Transverse colon (tissue), 4 donors: ENCODE measurements at regions not wholly inside any gene's neighbourhood (a gene's known extent, or its start where the extent isn't known, plus 50 kb on each side); places are given as distances from the start of the nearest gene placed in this dataset.

Experiments
- DNase-seq: peaks from one replicate; pipeline ENCODE4 v3.0.0-alpha.2; 2019
- H3K27ac ChIP-seq, 4 donors: fragments of 200-600 bp; sonication (generic); 2 replicates each; pipeline ENCODE4 v1.5.1; 2016 to 2018; ENCODE audit warnings: inconsistent platforms in 4 of 4
- H3K27me3 ChIP-seq: fragments of 200-600 bp; sonication (generic); 2 replicates; pipeline ENCODE4 v1.5.1; 2017; ENCODE audit warnings: inconsistent platforms
- H3K36me3 ChIP-seq, 4 donors: fragments of 200-600 bp; sonication (generic); 2 replicates each; pipeline ENCODE4 v1.5.1; 2017 to 2019; ENCODE audit warnings: inconsistent platforms in 4 of 4
- H3K4me1 ChIP-seq, 4 donors: fragments of 200-600 bp; sonication (generic); 2 replicates each; pipeline ENCODE4 v1.5.1; 2017 to 2020; ENCODE audit warnings: inconsistent platforms in 4 of 4
- H3K4me3 ChIP-seq, 4 donors: fragments of 200-600 bp; sonication (generic); 1 replicate in 1 of 4; 2 replicates in 3 of 4; pipeline versions ENCODE4 v1.5.1 to v1.6.1; 2017 to 2019; ENCODE audit warnings: inconsistent platforms in 4 of 4
- H3K9me3 ChIP-seq, 2 donors: fragments of 200-600 bp; sonication (generic); 2 replicates each; pipeline ENCODE4 v1.5.1; 2017 to 2019; ENCODE audit warnings: inconsistent platforms in 2 of 2
- CTCF ChIP-seq, 5 experiments: fragments of 200-600 bp in 3 of 5; fragments of 450-650 bp in 2 of 5; sonication (generic) in 3 of 5; IDR thresholded peaks; 1 replicate in 2 of 5; 2 replicates in 3 of 5; pipeline ENCODE4 v1.5.1; 2016 to 2017; ENCODE audit warnings: antibody characterized with exemption in 5 of 5, inconsistent platforms in 3 of 5, mild to moderate bottlenecking in 2 of 5, moderate library complexity in 1 of 5
- EP300 ChIP-seq: sonication (generic); formaldehyde crosslinking; IDR thresholded peaks from one replicate; pipeline ENCODE4 v1.6.1; 2017; ENCODE audit warnings: antibody characterized with exemption, low read depth
- POLR2A ChIP-seq: fragments of 450-650 bp; IDR thresholded peaks from one replicate; pipeline ENCODE4 v1.6.1; 2016; ENCODE audit warnings: antibody characterized with exemption, mild to moderate bottlenecking, moderate library complexity
- POLR2AphosphoS5 ChIP-seq, 3 donors: sonication (generic); formaldehyde crosslinking; IDR thresholded peaks; one replicate each; pipeline ENCODE4 v1.6.1; 2016; ENCODE audit warnings: antibody characterized with exemption in 3 of 3
- WGBS, 2 donors: methylation state at CpG; one replicate each; pipeline ENCODE4 v1.1.5; 2018; ENCODE audit warnings: low coverage in 1 of 2; 5-methylcytosine and 5-hydroxymethylcytosine counted together
- in situ Hi-C, 4 donors: fragments of 200-750 bp; cut with MboI; loops; one replicate each; pipeline versions ENCODE4 v1.15.0 to v1.15.1; 2017; ENCODE audit warnings: low sequenced_read_pairs in 3 of 4, low pct_ligation_motif_present in 1 of 4, low pct_unique_long_range_greater_than_20kb in 1 of 4
- intact Hi-C: fragments of 100-400 bp; cut with DNase I; formaldehyde crosslinking; loops from one replicate; pipeline ENCODE4 v1.15.1; 2023; ENCODE audit warnings: low total_unique reads

DNA sequence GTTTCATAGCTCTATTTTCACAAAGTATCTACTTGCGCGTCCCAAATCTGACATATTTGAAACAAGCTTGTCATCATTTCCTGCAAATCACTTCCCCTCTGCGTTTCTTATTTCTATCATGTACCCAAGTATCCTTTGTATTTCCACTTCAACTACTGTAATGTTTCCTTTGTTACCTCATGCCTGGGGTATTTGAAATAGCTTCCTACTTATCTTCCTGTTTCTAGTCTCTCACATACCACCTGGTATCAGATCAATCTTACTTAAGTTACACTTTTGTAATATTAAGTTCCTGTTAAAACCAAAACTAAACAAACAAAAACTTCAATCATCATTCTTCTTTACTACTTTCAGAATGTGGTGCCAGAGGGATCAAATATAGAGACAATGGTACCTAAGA, 93.6 kb upstream of the SMAD1 start:
- TF ChIP-seq POLR2AphosphoS5 (IDR thresholded peaks at IDR 0.05), result no peak
- TF ChIP-seq EP300, result no peak
- TF ChIP-seq POLR2A, result no peak
- no peak for TF ChIP-seq CTCF (IDR thresholded peaks at IDR 0.05)
- no peak for DNase-seq
- intact Hi-C loops, result no loop called here
- no peak overlapping the region for H3K27ac ChIP-seq
- in situ Hi-C loops, result no loop called here
- no peaks in the 10 kb centered on the region for H3K36me3 ChIP-seq
- H3K9me3 ChIP-seq, result peaks cover 0 to 3% of the 10 kb centered on the region in 2 donors
- H3K27me3 ChIP-seq, result peaks cover 4% of the 10 kb centered on the region
- no peaks in the 10 kb centered on the region for H3K4me1 ChIP-seq
- H3K4me3 ChIP-seq, result no peak overlapping the region
- WGBS, 2 donors, result 41 to 55% methylated on average over 3 of the region's 3 CpGs

GRCh38 chr4:145387079-145387478, 94.6 kb upstream of the SMAD1 start:
- DNase-seq, result no peak
- intact Hi-C loops (no loop called here), in situ Hi-C loops (no loop called here)
- Histone ChIP-seq H3K27ac (no peak overlapping the region), H3K9me3 (peaks cover 0 to 3% of the 10 kb centered on the region in 2 donors), H3K4me3 (no peak overlapping the region), H3K4me1 (no peaks in the 10 kb centered on the region), H3K36me3 (no peaks in the 10 kb centered on the region), H3K27me3 (peaks cover 4% of the 10 kb centered on the region)
- TF ChIP-seq POLR2AphosphoS5 (IDR thresholded peaks at IDR 0.05), result no peak
- no peak for TF ChIP-seq CTCF (IDR thresholded peaks at IDR 0.05)
- no peak for TF ChIP-seq POLR2A
- no peak for TF ChIP-seq EP300
- 63 to 73% methylated on average over 3 of the region's 3 CpGs for WGBS, 2 donors

DNA sequence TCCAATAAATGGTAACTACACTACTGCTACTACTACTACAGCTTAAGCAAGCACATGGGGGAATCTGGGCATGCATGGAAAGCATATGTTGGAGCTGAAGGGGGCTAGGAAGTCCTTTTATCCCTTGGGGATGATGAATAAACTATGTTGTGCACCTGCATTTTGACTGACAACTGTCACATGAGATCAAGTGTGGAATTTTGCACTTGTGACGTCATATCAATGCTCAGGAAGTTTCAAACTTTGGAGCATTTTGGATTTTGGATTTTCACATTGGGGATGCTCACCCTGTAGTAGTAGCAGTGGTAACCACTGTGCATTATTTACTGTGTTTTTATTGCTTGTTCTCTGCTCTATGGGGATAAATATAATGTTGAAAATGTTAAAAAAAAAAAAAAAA, 100.5 kb upstream of the SMAD1 start:
- 71 to 75% methylated on average over 1 of the region's 1 CpG for WGBS, 2 donors
- no peaks in the 10 kb centered on the region for H3K36me3 ChIP-seq
- H3K4me1 ChIP-seq, result no peaks in the 10 kb centered on the region
- H3K4me3 ChIP-seq, result no peak overlapping the region
- intact Hi-C loops, result no loop called here
- no peak for DNase-seq
- no peak overlapping the region for H3K27ac ChIP-seq
- H3K9me3 ChIP-seq, result peaks cover 0 to 3% of the 10 kb centered on the region in 2 donors
- H3K27me3 ChIP-seq, result peaks cover 4% of the 10 kb centered on the region
- no peak for TF ChIP-seq POLR2AphosphoS5 (IDR thresholded peaks at IDR 0.05)
- no peak for TF ChIP-seq CTCF (IDR thresholded peaks at IDR 0.05)
- TF ChIP-seq POLR2A, result no peak
- TF ChIP-seq EP300, result no peak
- in situ Hi-C loops, result no loop called here

DNA sequence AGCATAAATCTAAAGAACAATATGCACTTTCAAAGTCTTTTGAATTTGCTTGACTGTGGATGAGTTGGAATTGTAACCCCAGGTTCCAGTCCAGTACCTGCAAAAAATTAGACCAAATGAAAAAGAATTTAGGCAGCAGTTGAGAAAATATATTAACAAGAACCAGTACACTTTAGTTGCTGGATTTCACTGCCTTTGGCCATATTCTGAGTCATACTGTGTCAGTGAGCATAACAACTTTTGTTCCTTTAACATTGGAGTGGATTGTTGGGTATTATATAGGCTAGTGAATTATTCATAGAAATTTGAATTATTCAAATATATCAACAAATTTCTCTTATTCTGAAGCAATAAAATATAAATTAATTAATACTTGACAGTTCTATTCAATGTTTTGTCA, 101.5 kb upstream of the SMAD1 start:
- H3K27ac ChIP-seq, result no peak overlapping the region
- in situ Hi-C loops, result no loop called here
- H3K36me3 ChIP-seq, result no peaks in the 10 kb centered on the region

More for the DNA sequence above, 101.5 kb upstream of the SMAD1 start:
- TF ChIP-seq POLR2A (no peak), CTCF (IDR thresholded peaks at IDR 0.05) (no peak), EP300 (no peak), POLR2AphosphoS5 (IDR thresholded peaks at IDR 0.05) (no peak)
- intact Hi-C loops, result no loop called here
- DNase-seq, result no peak
- no peaks in the 10 kb centered on the region for H3K27me3 ChIP-seq
- H3K9me3 ChIP-seq, result peaks cover 0 to 3% of the 10 kb centered on the region in 2 donors
- no peak overlapping the region for H3K4me3 ChIP-seq
- H3K4me1 ChIP-seq, result no peaks in the 10 kb centered on the region
